ENCODE measurements at regions not wholly inside any gene's neighbourhood (a gene's known extent, or its start where the extent isn't known, plus 50 kb on each side); places are given as distances from the start of the nearest gene placed in this dataset.

- no peak for DNase-seq (ENCODE audit: low read depth, low spot score)
These were observed 118.7 kb downstream of the ZFP36L2 start for GRCh38 chr2:43107679-43108078.

- DNase-seq (ENCODE audit: low read depth, low spot score), result no peak
These were observed 119.6 kb downstream of the ZFP36L2 start for GRCh38 chr2:43106559-43107527.

GRCh38 chr2:43105586-43106558, 120.5 kb downstream of the ZFP36L2 start:
- no peak for DNase-seq (ENCODE audit: low read depth, low spot score)

- no peak for DNase-seq (ENCODE audit: low read depth, low spot score)
These were observed 121.6 kb downstream of the ZFP36L2 start for GRCh38 chr2:43104763-43105162.

GRCh38 chr2:43104106-43104505, 122.3 kb downstream of the ZFP36L2 start:
- no peak for DNase-seq (ENCODE audit: low read depth, low spot score)

GRCh38 chr2:43103093-43103404, 123.4 kb downstream of the ZFP36L2 start:
- DNase-seq (ENCODE audit: low read depth, low spot score), result no peak

GRCh38 chr2:43102366-43103092, 123.9 kb downstream of the ZFP36L2 start:
- DNase-seq (ENCODE audit: low read depth, low spot score), result no peak

- no peak for DNase-seq (ENCODE audit: low read depth, low spot score)
These were observed 124.7 kb downstream of the ZFP36L2 start for GRCh38 chr2:43101751-43102150.

- DNase-seq (ENCODE audit: low read depth, low spot score), result peak; percentile 17
These were observed 125.3 kb downstream of the ZFP36L2 start for GRCh38 chr2:43100883-43101662.

- no peak for DNase-seq (ENCODE audit: low read depth, low spot score)
These were observed 126.0 kb downstream of the ZFP36L2 start for GRCh38 chr2:43100362-43100882.

GRCh38 chr2:43099797-43100196, 126.6 kb downstream of the ZFP36L2 start:
- no peak for DNase-seq (ENCODE audit: low read depth, low spot score)

- DNase-seq (ENCODE audit: low read depth, low spot score), result no peak
These were observed 127.9 kb downstream of the ZFP36L2 start for GRCh38 chr2:43098539-43098938.

GRCh38 chr2:43097644-43098408, 128.6 kb downstream of the ZFP36L2 start:
- no peak for DNase-seq (ENCODE audit: low read depth, low spot score)

GRCh38 chr2:43095533-43096295, 130.7 kb downstream of the ZFP36L2 start:
- no peak for DNase-seq (ENCODE audit: low read depth, low spot score)

GRCh38 chr2:43092520-43093179, 133.8 kb downstream of the ZFP36L2 start:
- no peak for DNase-seq (ENCODE audit: low read depth, low spot score)

GRCh38 chr2:43090317-43090716, 136.1 kb downstream of the ZFP36L2 start:
- no peak for DNase-seq (ENCODE audit: low read depth, low spot score)

- no peak for DNase-seq (ENCODE audit: low read depth, low spot score)
These were observed 138.0 kb downstream of the ZFP36L2 start for GRCh38 chr2:43088143-43089073.
